C4-2B (cell line): ENCODE measurements at regions not wholly inside any gene's neighbourhood (a gene's known extent, or its start where the extent isn't known, plus 50 kb on each side); places are given as distances from the start of the nearest gene placed in this dataset.
"Not testable (repeated sequence)": the region's sequence is repeated elsewhere in the genome, so short reads cannot be mapped to it uniquely, and the experiment has no call there.

Experiments
- H3K27ac ChIP-seq: fragments of 450-650 bp; 2 replicates; pipeline ENCODE4 v1.5.1; 2017
- ZFX ChIP-seq: fragments of 450-650 bp; IDR thresholded peaks from 2 replicates; pipeline ENCODE4 v1.6.1; 2017
- TF ChIP-seq, protein P1 (sequence below): fragments of 450-650 bp; conservative IDR thresholded peaks from 2 replicates; pipeline ENCODE4 v1.5.1; 2017; ENCODE audit warnings: mild to moderate bottlenecking

DNA sequence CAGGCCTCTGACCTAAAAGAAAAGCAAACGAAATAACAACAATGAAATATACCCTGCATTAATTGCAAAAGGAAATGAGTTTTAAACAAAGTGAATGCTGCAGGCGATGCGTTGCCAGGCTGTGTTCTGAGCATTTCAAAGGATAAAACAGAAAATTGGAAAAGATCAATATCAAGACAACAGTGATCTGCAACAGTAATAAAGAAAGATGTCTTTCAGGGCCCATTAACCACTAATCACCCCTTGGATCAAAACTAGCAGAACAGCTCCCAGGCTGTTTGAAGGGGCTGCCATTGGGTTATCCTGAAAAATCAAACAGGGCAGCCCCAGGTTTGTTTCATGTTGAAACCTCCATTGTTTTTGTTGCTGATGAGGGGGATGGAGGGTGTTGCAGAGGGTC lies 219.2 kb downstream of the FGFR2 start:
- TF ChIP-seq, protein P1, sequence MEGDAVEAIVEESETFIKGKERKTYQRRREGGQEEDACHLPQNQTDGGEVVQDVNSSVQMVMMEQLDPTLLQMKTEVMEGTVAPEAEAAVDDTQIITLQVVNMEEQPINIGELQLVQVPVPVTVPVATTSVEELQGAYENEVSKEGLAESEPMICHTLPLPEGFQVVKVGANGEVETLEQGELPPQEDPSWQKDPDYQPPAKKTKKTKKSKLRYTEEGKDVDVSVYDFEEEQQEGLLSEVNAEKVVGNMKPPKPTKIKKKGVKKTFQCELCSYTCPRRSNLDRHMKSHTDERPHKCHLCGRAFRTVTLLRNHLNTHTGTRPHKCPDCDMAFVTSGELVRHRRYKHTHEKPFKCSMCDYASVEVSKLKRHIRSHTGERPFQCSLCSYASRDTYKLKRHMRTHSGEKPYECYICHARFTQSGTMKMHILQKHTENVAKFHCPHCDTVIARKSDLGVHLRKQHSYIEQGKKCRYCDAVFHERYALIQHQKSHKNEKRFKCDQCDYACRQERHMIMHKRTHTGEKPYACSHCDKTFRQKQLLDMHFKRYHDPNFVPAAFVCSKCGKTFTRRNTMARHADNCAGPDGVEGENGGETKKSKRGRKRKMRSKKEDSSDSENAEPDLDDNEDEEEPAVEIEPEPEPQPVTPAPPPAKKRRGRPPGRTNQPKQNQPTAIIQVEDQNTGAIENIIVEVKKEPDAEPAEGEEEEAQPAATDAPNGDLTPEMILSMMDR: no peak
- TF ChIP-seq ZFX: no peak

DNA sequence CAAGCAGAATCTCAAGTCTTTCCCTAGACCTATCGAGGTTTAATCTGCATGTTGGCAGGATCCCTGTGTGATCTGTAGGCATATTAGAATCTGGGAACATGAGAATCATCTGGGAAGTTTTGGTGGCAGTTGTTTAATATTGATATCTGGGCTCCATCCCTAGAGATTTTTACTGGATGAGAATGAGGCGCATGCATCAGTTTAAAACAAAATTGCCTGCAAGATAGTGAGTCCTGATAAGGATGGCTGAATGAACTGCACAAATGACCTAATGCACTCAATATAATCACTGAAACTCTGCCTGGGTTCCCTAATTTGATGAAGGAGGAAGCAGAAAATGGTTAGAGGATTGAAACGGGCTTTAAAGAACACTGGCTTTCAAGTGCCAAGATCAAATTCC lies 218.0 kb downstream of the FGFR2 start:
- TF ChIP-seq ZFX: no peak
- TF ChIP-seq, protein P1: no peak
- no peak overlapping the region for H3K27ac ChIP-seq

More for the DNA sequence above, 219.2 kb downstream of the FGFR2 start:
- no peak overlapping the region for H3K27ac ChIP-seq

DNA sequence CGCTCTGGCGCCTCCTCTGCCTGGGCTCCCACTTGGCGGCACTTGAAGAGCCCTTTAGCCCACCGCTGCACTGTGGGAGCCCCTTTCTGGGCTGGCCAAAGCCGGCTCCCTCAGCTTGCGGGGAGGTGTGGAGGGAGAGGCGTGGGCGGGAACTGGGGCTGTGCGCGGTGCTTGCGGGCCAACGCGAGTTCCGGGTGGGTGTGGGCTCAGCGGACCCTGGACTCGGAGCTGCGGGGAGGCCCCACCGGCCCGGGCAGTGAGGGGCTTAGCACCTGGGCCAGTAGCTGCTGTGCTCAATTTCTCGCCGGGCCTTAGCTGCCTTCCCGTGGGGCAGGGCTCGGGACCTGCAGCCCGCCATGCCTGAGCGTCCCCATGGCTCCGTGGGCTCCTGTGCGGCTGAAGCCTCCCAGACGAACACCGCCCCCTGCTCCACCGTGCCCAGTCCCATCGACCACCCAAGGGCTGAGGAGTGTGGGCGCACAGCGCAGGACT lies 216.2 kb downstream of the FGFR2 start:
- not testable (repeated sequence) for H3K27ac ChIP-seq

DNA sequence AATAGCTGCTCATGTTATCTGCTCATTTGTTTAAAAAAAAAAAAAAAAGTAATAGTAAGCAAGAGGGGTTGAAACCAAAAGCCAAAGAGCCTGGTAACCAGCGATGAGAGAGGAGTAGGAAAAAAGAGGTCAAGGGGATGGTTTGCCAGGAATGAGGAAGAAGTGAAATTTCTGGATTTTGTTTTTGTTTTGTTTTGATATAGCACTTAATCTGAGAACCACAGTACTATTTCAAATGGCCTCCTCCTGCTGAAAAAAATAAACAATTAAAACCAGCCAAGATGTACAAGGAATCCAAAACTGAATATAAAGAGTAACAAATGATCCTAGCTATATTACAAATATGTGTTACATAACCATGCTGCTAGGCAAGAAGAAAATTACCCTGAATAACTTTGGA lies 213.1 kb downstream of the FGFR2 start:
- TF ChIP-seq ZFX: no peak
- TF ChIP-seq, protein P1: no peak
- no peak overlapping the region for H3K27ac ChIP-seq

DNA sequence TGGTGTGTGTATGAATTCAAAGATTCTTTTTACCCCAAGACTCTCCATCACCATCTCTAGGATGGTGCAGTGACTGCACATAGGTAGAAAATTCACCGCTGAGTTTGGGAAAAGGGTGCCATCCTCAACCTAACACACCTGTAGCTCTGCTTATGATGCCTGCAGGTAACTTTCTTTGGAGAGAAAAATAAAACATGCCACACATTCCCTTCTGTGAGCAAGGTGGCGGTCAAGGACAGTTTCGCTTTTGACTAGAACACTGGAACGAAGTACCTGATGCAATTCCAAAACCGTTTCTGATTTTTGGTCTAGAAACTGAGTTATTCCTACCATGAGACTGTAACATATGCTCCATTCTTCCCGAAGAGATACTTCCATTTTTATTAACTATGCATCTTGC lies 205.6 kb downstream of the FGFR2 start:
- H3K27ac ChIP-seq: no peak overlapping the region
- no peak for TF ChIP-seq ZFX
- TF ChIP-seq, protein P1: no peak

DNA sequence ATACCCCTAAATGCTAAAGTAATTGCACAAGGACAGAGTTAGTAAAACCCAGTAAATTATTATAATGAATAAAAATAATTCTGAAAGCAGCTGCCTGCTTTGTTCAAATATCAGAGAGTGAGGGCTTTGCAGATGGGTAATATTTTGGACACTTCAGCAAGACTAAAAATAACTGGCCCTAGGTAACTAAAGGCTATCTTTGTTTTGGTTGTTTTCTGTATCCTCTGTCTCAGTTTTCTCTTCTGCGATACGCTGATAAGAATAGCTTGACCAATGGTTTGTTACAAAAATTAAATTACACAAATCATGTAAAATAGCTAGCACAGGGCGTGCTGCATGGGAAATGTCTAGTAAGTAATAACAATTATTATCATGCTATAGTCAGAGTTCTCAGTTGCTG lies 204.7 kb downstream of the FGFR2 start:
- TF ChIP-seq ZFX: no peak
- TF ChIP-seq, protein P1: no peak
- H3K27ac ChIP-seq: no peak overlapping the region

DNA sequence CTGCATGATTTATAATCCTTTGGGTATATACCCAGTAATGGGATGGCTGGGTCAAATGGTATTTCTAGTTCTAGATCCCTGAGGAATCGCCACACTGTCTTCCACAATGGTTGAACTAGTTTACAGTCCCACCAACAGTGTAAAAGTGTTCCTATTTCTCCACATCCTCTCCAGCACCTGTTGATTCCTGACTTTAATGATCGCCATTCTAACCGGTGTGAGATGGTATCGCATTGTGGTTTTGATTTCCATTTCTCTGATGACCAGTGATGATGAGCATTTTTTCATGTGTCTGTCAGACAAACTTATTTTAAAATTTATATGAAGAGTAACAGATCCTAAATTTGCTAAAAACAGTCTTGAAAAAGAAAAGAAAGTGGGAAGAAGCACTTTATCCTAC lies 197.7 kb downstream of the FGFR2 start:
- H3K27ac ChIP-seq: not testable (repeated sequence)

DNA sequence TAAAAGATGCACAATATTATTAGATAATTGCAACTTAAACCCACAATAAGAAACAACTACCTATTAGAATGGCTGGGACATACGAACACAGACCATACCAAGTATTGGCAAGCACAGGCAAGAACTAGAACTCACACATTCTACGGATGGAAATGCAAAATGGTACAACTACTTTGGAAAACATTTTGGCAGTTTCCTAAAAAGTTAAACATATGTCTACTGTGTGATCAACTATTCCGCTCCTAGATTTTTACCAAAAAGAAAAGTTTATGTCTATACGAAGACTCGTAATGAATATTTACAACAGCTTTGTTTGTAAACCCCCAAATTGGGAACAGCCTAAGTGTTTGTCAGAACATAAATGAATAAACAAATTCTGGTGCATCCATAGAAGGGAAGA lies 194.7 kb downstream of the FGFR2 start:
- H3K27ac ChIP-seq: no peak overlapping the region
- no peak for TF ChIP-seq ZFX

DNA sequence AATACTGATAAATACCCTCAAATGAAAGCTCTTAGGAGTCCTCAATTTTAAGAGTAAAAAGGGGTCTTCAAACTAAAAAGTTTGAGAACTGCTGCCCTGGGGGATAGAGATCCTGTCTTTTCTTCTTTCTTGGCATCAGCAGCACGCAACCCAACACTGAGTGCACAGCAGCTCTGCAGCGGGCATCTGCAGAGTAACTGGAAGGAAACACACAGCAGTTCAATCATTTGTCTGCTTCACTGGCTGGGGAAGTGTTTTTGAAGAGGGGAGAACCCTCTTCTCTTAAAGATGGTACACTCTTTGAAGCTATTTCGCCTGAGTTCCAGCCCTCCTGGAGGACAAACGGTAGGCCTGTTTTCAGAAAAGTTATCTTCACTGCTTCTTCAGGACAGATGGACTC lies 193.6 kb downstream of the FGFR2 start:
- no peak for TF ChIP-seq ZFX
- TF ChIP-seq, protein P1: no peak

More for the DNA sequence above, 193.6 kb downstream of the FGFR2 start:
- H3K27ac ChIP-seq: no peak overlapping the region
